Transverse colon (tissue), 3 donors: ENCODE measurements at regions not wholly inside any gene's neighbourhood (a gene's known extent, or its start where the extent isn't known, plus 50 kb on each side); places are given as distances from the start of the nearest gene placed in this dataset.

Experiments used
- CTCF ChIP-seq, 5 experiments: fragments of 200-600 bp in 3 of 5; fragments of 450-650 bp in 2 of 5; sonication (generic) in 3 of 5; IDR thresholded peaks; 1 replicate in 2 of 5; 2 replicates in 3 of 5; pipeline ENCODE4 v1.5.1; 2016 to 2017; ENCODE audit warnings: antibody characterized with exemption in 5 of 5, inconsistent platforms in 3 of 5, mild to moderate bottlenecking in 2 of 5, moderate library complexity in 1 of 5
- EP300 ChIP-seq: sonication (generic); formaldehyde crosslinking; IDR thresholded peaks from one replicate; pipeline ENCODE4 v1.6.1; 2017; ENCODE audit warnings: antibody characterized with exemption, low read depth
- POLR2A ChIP-seq: fragments of 450-650 bp; IDR thresholded peaks from one replicate; pipeline ENCODE4 v1.6.1; 2016; ENCODE audit warnings: antibody characterized with exemption, mild to moderate bottlenecking, moderate library complexity

GRCh38 chr4:15339737-15340136 is 88.1 kb upstream of the C1QTNF7 start:
- TF ChIP-seq POLR2A (no peak), CTCF (IDR thresholded peaks at IDR 0.05) (no peak), EP300 (no peak)
